ENCODE measurements at regions not wholly inside any gene's neighbourhood (a gene's known extent, or its start where the extent isn't known, plus 50 kb on each side); places are given as distances from the start of the nearest gene placed in this dataset.

- no peak overlapping the region for H3K27ac ChIP-seq (ENCODE audit: low read depth in 1 of 2, low read length in 2 of 2)
- intact Hi-C loops (cut with micrococcal nuclease), result no loop called here
- no peaks in the 10 kb centered on the region for H3K36me3 ChIP-seq (replicated peaks in 1 of 2; ENCODE audit: control insufficient read depth in 1 of 2, insufficient read depth in 2 of 2, low read length in 2 of 2)
- Mint-ChIP-seq H3K9me3 (peaks cover 0 to 2% (median 0%) of the 10 kb centered on the region in 7 donors), H3K27me3 (ENCODE audit: low read depth in 3 of 3) (peaks cover 0 to 2% (median 0%) of the 10 kb centered on the region in 3 donors), H3K27ac (no peak overlapping the region), H3K4me1 (no peaks in the 10 kb centered on the region), H3K4me3 (no peak overlapping the region), H3K36me3 (no peaks in the 10 kb centered on the region)
- no peaks in the 10 kb centered on the region for H4K20me1 ChIP-seq (ENCODE audit: insufficient read depth, low read length)
- H3K9ac ChIP-seq (ENCODE audit: insufficient read depth, low read length, poor library complexity, severe bottlenecking), result no peak overlapping the region
- no peaks in the 10 kb centered on the region for H3K79me2 ChIP-seq (ENCODE audit: insufficient read depth, low read length)
- 67% methylated on average over 3 of the region's 3 CpGs for WGBS (ENCODE audit: insufficient coverage)
- no peak for DNase-seq
- H3K4me2 ChIP-seq (replicated peaks; ENCODE audit: extremely low read depth, low read length, poor library complexity, severe bottlenecking), result no peak overlapping the region
- no peak overlapping the region for H3K4me3 ChIP-seq (replicated peaks in 1 of 3; ENCODE audit: low read depth in 2 of 3, low read length in 3 of 3)
- H3K9me3 ChIP-seq (replicated peaks in 1 of 2; ENCODE audit: control insufficient read depth in 1 of 2, insufficient read depth in 1 of 2, low read length in 2 of 2), result no peaks in the 10 kb centered on the region
- no peak for TF ChIP-seq CTCF (IDR thresholded peaks at IDR 0.05)
- no peaks in the 10 kb centered on the region for H3K27me3 ChIP-seq (ENCODE audit: control insufficient read depth in 2 of 2, insufficient read depth in 2 of 2, low read length in 2 of 2)
- no peaks in the 10 kb centered on the region for H3K4me1 ChIP-seq (ENCODE audit: control insufficient read depth in 1 of 2, insufficient read depth in 2 of 2, low read length in 2 of 2)
- no peak overlapping the region for H2AFZ ChIP-seq (ENCODE audit: insufficient read depth, low read depth, low read length, poor library complexity, severe bottlenecking)
Measured at GRCh38 chr17:52395308-52395707, 236.8 kb upstream of the CA10 start.

- no peak overlapping the region for H3K4me3 Mint-ChIP-seq
- H3K9ac ChIP-seq (ENCODE audit: insufficient read depth, low read length, poor library complexity, severe bottlenecking), result no peak overlapping the region
- no peak overlapping the region for H3K4me3 ChIP-seq (replicated peaks in 1 of 3; ENCODE audit: low read depth in 2 of 3, low read length in 3 of 3)
- no peaks in the 10 kb centered on the region for H3K79me2 ChIP-seq (ENCODE audit: insufficient read depth, low read length)
- intact Hi-C loops (cut with micrococcal nuclease), result no loop called here
- H3K9me3 ChIP-seq (replicated peaks in 1 of 2; ENCODE audit: control insufficient read depth in 1 of 2, insufficient read depth in 1 of 2, low read length in 2 of 2), result no peaks in the 10 kb centered on the region
- no peaks in the 10 kb centered on the region for H3K36me3 Mint-ChIP-seq
- H3K27ac Mint-ChIP-seq, result no peak overlapping the region
- H3K27me3 Mint-ChIP-seq (ENCODE audit: low read depth in 3 of 3), result peaks cover 0 to 4% (median 0%) of the 10 kb centered on the region in 3 donors
- H3K27ac ChIP-seq (ENCODE audit: low read depth in 1 of 2, low read length in 2 of 2), result no peak overlapping the region
- H3K4me2 ChIP-seq (replicated peaks; ENCODE audit: extremely low read depth, low read length, poor library complexity, severe bottlenecking), result no peak overlapping the region
- no peaks in the 10 kb centered on the region for H3K27me3 ChIP-seq (ENCODE audit: control insufficient read depth in 2 of 2, insufficient read depth in 2 of 2, low read length in 2 of 2)
- no peaks in the 10 kb centered on the region for H3K4me1 ChIP-seq (ENCODE audit: control insufficient read depth in 1 of 2, insufficient read depth in 2 of 2, low read length in 2 of 2)
- DNase-seq, result no peak
- no peaks in the 10 kb centered on the region for H3K36me3 ChIP-seq (replicated peaks in 1 of 2; ENCODE audit: control insufficient read depth in 1 of 2, insufficient read depth in 2 of 2, low read length in 2 of 2)
- H4K20me1 ChIP-seq (ENCODE audit: insufficient read depth, low read length), result no peaks in the 10 kb centered on the region
- WGBS (ENCODE audit: insufficient coverage), result no CpG with 5 or more reads among the region's 1 CpG
- H3K4me1 Mint-ChIP-seq, result no peaks in the 10 kb centered on the region
- H2AFZ ChIP-seq (ENCODE audit: insufficient read depth, low read depth, low read length, poor library complexity, severe bottlenecking), result no peak overlapping the region
- H3K9me3 Mint-ChIP-seq, result peaks cover 0 to 2% (median 0%) of the 10 kb centered on the region in 7 donors
- no peak for TF ChIP-seq CTCF (IDR thresholded peaks at IDR 0.05)
Measured at GRCh38 chr17:52390422-52390821, 231.9 kb upstream of the CA10 start.
